NCI-H1417 treated with DMSO at 0.1 percent for 48 hours (cell line): ENCODE measurements at regions not wholly inside any gene's neighbourhood (a gene's known extent, or its start where the extent isn't known, plus 50 kb on each side); places are given as distances from the start of the nearest gene placed in this dataset.
"Not testable (repeated sequence)": the region's sequence is repeated elsewhere in the genome, so short reads cannot be mapped to it uniquely, and the experiment has no call there.

Source experiments
- DNase-seq: peaks from one replicate; lab custom pipeline; 2025; lab: John Stamatoyannopoulos, UW

DNA sequence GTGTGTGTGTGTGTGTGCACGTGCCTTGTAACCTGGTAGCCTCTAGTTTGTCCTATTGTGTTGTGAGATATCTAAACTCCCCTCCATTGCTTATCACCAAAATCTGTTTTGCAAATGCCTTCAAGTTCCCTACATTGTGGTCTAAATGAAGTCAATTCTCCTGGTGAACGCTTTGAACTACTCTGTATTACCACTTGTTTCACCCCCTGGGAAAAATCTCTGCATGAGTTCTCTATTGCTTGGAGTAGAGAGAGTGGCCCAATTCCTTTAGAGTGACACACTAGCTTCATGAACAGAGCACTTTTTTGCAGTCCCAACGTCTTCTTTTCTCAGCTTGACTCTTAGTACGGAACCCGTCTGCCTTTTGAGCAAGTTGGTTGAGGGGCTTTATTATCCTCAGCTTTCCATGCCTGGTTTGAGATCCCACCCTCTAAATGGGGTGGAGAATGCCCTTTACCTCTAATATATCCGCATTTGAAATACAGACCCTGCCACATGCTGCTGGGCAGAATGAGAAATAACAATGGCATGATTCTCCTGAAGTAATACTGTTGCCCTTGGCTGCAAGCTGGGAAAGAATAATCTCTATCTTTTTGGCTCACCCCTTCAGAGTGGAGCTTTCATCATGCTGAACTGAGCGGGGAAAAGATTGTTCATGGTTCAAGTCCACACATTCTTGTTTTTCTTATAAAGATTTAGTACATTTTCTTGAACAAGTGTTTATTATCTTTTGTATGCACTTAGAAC lies 2545.3 kb downstream of the PCDH9 start:
- DNase-seq = no peak

DNA sequence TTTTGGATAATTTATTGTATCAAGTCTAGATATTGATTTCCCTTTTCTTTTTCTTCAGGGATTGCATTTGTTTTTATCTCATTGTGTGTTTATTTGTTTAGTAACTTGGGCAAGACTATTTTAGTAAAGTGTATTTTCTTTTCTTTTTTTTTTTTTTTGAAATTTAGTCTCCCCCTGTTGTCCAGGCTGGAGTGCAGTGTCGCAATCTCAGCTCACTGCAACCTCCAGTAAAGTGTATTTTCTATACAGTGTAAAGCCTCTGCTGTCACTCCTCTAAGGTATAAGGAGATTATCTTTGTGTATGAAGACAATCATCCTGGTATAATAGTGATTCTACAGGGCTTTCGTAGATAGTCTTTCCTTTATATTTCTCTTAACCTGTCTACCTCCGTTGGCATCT lies 2546.0 kb downstream of the PCDH9 start:
- no peak for DNase-seq

DNA sequence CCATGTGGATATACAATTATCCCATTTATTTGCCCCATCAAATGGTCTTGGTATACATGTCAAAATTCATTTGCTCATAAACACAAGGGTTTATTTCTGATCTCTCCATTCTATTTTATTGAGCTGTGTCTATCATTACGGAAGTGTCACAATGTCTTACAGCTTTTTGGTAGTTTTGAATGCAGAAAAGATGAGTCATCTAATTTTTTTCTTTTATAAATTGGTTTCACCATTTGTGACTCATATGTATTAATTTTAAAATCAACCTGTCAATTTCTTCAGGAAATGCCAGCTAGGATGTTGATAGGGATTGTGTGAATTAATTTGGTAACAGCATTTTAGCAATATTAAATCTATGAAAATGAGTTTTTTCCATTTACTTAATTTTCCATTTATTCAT lies 2549.4 kb downstream of the PCDH9 start:
- no peak for DNase-seq

- no peak for DNase-seq
Measured at GRCh38 chr13:64675255-64675892, 2554.8 kb downstream of the PCDH9 start.

GRCh38 chr13:64674126-64674525 lies 2556.0 kb downstream of the PCDH9 start:
- no peak for DNase-seq

- no peak for DNase-seq
Measured at GRCh38 chr13:64672751-64673150, 2557.4 kb downstream of the PCDH9 start.

DNA sequence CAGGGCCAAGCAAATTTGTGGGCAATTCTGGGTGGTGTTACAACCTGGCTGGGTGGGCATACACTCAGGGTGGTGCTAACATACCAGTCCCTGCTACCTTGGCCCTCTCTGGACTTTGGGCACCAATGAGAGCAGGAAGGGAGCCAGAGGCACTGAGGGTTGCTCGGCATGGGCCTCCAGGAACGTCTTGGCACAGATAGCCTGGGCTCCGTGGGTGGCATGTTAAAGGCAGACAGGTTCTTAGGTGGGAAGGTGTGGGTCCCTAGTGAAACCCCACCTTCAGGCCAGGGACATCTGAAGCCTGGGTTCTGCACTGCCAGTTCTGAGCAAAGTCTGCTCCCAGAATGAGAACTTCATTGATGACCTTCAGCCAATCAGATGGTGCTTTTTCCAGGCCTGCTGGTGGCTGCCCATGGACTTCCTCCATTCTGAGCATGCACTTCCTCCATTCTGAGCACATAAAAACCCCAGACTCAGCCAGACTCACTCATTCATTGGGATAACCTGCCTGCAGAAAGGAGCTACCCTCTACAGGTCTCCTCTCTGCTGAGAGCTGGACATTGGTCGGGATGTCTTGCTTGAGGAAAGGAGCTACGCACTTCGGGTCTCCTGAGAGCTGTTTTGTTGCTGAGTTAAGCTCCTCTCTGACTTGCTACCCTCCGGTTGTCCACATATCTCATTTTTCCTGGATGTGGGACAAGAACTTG lies 2567.1 kb downstream of the PCDH9 start:
- DNase-seq = no peak

- no peak for DNase-seq
Measured at GRCh38 chr13:64648293-64648692, 2581.8 kb downstream of the PCDH9 start.

DNA sequence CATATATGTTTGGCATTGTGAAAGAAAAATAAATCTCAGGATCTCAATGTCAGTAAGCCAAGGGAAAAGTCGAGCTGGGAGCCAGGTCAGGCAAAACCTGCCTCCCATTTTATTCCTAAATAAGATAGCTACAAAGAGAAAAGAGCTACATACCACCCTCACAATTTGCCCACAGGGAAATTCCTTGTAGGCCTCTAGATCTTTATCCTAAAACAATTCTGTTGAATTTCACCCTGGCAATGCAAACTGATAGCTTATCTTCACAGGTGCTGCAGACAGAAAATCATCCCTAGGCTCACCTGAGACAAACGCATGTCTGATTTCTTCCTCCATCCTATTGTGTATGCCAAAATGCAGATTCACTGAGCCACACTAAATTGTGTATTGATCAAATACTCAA lies 2587.1 kb downstream of the PCDH9 start:
- DNase-seq = no peak

GRCh38 chr13:64640002-64640401 lies 2590.1 kb downstream of the PCDH9 start:
- DNase-seq = peak; percentile 51

GRCh38 chr13:64639206-64639605 lies 2590.9 kb downstream of the PCDH9 start:
- DNase-seq = no peak

GRCh38 chr13:64633948-64634347 lies 2596.2 kb downstream of the PCDH9 start:
- DNase-seq = no peak

DNA sequence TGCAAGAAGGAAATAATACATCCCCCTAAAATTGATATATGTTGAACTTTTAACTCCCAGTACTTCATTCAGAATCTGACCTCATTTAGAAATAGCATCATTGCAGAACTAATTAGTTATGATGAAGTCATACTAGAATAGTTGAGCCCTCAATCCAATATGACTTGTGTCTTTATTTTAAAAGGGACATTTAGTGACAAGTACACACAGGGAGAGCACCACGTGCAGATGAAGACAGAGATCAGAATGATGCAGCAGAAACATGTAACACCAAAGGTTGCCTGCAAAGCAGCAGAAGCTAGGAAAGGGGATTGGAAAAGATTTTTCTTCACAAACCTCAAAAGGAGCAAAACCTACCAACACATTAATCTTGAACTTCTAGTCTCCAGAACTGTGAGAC lies 2602.5 kb downstream of the PCDH9 start:
- no peak for DNase-seq

- DNase-seq = no peak
Measured at GRCh38 chr13:64626105-64626504, 2604.0 kb downstream of the PCDH9 start.

DNA sequence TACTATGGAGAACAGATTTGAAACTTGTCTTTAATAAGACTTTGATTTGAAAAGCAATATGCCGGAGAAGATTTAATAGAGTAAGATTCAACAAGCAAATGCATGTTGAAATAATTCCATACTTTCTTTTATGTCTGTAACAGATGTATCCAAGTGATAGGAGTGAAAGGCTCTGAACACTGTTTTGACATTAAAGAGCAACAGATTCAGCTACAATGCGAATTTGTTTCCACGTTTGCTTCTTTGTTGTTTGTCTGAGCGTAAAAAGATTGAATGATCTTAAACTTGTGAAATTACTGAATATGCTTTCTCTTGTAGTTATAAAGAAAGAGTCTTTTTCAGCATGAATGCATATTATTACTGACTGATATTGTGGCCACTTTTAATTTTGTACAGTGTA lies 2612.9 kb downstream of the PCDH9 start:
- no peak for DNase-seq

DNA sequence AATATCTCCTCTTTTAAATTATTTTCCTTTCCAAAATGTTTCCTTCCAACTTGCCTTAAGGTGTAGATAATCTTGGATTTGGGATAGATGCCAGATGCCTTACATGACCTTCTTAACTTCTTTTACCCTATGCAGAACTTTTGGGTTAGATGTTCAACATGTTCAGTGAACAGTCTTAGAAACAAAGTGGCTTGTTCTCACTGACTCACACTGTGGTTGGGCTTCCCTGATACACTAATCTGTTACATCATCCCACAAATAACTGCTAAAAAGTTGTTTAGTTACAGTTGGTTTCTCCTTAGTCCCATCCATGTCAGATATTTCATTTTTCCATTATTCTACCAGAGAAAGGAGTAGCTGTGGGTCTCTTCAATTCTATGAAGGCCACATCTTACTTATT lies 2638.2 kb downstream of the PCDH9 start:
- DNase-seq = no peak

DNA sequence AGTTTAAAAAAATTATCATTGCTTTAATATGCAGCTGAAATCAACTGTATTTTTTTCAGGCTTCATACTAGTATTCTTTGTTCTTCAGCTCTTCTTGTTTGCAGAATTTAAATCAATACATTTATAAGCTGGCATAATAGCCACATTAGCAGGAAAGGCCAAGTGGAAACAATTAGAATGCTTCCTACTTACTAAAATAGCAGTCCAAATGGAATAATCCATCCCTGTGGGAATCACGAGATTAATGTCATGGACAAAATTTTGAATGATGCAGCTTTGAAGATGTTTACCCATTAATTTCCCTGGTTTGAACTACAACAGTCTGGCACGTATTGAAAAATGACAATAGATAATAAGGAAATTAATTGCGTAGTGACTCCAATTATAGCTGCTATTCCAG lies 2650.8 kb downstream of the PCDH9 start:
- DNase-seq = no peak

DNA sequence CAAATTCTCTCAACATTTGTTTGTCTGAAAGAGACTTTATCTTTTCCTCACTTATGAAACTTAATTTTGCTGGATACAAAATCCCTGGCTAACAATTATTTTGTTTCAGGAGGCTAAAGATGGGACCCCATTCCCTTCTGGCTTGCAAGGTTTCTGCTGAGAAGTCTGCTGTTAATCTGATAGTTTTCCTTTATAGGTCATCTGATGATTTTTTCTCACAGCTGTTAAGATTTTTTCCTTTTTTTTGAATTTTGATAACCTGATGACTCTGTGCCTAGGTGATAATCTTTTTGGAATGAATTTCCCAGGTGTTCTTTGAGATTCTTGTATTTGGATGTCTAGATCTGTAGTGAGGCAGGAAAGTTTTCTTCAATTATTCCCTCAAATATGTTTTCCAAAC lies 2661.4 kb downstream of the PCDH9 start:
- no peak for DNase-seq

DNA sequence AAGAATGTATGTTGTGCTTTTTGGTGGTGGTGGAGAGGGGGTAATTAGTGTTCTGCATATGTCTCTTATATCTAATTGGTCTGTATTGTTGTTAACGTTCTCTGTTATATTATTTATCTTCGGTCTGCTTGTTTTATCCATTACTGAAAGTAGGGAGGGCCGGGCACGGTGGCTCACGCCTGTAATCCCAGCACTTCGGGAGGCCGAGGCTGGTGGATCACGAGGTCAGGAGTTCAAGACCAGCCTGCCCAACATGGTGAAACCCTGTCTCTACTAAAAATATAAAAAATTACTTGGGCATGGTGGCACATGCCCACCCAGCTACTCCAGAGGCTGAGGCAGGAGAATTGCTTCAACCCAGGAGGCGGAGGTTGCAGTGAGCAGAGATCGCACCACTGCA lies 2672.1 kb downstream of the PCDH9 start:
- DNase-seq = not testable (repeated sequence)

GRCh38 chr13:64556376-64556775 lies 2673.8 kb downstream of the PCDH9 start:
- DNase-seq = no peak

- no peak for DNase-seq
Measured at GRCh38 chr13:64553411-64554129, 2676.6 kb downstream of the PCDH9 start.

- no peak for DNase-seq
Measured at GRCh38 chr13:64551755-64552154, 2678.4 kb downstream of the PCDH9 start.

DNA sequence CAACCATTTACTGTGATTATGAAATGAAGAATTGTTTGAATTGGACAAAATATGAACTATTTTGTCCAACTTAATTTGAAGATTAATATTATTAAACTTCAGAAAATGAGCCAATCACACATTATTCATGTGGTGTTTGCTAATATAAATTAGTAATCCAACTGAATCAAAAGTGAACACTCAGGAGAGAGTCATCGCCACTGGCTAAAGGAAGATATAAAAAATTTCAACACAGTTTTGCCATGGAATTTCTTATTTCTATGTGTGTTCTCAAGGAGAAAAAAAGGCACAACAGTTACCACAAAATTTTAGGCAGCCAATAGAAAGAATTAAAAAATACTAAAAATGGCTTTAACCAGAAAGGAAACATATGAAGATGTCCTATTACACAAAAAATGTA lies 2683.8 kb downstream of the PCDH9 start:
- no peak for DNase-seq
